ENCODE measurements at regions not wholly inside any gene's neighbourhood (a gene's known extent, or its start where the extent isn't known, plus 50 kb on each side); places are given as distances from the start of the nearest gene placed in this dataset.

DNA sequence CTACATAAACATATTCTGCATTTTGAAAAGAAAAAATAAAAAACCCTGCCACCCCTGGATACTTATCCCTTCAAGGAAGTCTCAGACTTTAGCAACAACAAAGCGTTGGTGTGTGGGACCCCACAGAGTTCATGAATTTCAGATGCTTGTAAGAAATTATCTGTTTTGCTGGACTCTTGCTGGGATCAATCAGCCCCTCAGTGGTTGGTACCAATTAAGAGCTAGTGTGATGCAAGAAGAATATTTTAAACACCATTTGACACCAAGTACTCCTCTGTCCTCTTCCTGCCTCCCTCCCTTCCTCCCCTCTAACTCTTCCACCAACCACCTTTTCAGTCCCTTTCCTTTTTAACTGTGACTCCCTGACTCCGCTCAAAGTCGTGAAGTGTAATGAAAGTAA, 51.5 kb downstream of the SST start:
- DNase-seq (ENCODE audit: low read depth), result no peak

DNA sequence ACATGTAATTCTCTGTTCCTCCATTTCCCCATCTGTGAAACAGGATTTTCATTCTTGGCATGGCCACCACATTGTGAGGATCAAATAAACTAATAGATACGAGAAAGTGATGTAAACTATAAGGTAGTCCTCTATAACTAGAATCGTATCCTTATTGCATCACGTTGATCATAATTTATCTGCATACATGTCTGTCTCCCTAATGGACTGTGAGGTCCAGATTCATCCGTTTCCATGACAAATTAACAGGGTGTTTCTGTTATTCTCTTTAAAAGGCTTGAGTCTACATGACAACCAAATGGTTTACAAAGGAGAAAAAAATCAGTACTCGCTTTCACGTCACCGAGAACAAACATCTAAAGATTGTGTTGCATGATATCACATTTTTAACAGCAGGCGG, 53.0 kb downstream of the SST start:
- DNase-seq (ENCODE audit: low read depth), result no peak

DNA sequence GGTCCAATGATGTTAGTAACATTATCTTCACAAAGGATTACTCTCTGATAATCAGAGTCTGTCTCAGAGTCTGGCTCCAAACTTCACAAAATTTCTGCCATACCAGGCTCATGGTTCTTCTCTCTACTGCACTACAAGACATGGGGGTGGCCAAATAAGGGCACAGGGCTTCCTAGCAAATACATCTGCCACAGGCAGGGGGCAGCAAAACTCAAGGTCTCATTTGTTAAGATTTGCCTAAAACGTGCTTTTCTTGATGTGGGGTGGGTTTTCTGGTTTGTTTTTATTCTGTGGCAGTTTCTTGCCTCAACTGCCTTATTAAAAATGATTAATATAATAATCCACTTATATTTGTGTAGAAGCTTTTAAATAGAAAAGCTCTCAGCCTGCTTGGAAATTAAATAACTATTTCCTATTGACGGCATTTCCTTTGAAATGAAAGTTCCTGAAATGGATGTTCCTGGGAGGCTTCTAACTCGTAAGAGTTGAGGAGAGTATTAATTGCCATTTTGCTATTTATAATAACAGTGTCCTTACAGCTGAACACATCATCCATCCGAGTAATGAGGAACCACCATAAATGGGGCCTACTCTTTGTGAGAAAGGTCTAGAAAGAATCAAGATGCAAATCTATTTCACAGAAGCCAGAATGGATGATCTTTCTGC, 53.8 kb downstream of the SST start:
- peak; percentile 16 for DNase-seq (ENCODE audit: low read depth)

DNA sequence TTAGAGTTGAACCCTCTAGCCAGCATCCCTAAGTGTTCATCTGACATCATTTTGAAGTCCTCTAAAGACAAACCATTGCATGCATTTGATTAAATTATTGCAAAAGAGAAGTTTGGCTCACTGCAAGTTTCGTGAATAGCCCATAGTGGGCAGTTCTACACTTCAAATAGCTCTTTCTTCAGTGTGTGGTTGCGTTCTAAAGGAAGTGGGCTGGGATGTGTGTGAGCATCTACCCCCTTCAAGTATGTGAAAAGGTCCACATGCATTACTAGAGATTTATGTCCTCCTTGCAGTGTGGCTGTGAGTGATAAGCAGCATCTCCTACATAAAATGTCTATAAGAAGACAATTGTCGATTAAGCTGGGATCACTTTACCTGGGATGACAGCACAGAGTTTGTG, 54.6 kb downstream of the SST start:
- DNase-seq (ENCODE audit: low read depth), result no peak

DNA sequence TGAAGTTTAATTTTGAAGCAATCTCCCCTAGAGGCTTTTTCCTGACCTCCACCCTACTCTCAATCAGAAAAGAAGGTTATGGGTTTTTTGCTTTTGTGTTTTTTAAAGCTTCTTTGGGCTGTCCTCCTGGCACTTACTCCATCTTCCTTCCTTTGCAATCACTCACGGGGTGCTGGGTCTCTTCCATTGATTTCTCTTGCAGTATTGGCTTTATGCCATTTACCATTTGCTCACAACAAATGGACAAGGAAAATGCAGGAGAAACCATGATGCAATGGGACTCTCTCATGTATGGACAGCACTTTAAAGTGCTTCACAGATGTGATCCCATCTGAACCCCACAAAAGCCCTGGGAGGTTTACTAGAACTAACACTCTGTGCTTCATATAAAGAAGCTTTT, 57.5 kb downstream of the SST start:
- no peak for DNase-seq (ENCODE audit: low read depth)

DNA sequence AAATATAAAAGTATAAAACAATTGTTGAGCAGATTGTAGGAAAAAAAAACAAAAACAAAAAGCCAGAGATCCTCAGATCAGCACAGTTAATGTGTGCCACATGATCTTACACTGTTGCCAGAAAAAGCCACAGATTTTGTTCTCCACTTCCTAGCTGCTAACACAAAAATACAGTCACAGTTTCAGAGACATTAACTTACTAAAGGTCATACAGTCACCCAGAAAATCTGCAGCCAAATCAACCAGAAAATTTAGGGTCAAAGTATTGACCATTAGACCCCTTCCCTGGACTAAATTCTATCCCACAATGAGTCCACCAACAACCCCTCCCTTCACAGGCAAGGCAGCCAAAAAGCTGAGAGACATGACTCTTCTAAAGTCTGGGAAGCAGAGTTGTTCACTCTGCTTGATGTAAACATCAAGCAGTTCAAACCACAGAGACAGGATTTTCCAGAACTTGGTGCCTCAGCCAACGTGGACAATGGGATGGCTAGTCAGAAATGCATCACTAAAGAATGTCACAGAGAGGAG, 59.1 kb downstream of the SST start:
- DNase-seq (ENCODE audit: low read depth), result no peak

DNA sequence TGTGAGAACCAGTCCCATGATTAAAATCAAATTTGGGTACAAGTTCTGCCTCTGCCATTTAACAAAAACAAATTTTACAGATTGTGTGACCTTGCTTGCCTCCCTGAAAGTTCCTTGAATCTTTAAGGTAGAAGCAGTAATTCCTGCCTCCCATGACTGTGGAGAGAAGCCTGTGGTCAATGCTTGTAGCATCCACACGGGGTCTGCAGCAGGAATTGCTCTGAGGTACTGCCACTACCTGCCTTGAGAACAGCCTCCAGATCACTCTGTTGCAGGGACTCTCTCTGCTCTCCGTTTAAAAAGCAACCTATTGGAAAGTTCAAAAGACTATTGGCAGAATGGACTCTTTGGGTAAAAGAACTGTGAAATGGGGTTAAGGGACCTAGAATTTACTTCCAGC, 75.9 kb downstream of the SST start:
- DNase-seq (ENCODE audit: low read depth), result no peak

DNA sequence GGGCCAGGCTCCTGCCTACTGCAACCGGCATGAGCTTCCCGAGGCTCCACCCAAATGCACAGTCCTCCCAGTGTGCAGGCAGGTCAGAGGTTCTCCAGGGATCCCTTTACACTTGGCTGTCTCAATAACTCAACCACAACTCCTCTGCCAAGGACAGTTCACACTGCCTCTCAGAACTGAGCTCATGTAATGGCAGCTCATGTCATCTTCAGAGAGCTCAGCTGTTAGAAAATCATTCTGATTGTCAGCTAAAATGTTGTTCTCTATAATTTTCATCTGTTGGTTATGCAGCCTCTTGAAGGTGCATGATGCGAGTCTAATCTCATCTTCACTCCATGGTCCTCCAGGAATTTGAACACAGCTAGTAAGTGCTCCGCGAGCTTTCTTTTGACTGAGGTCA, 76.7 kb downstream of the SST start:
- no peak for DNase-seq (ENCODE audit: low read depth)

DNA sequence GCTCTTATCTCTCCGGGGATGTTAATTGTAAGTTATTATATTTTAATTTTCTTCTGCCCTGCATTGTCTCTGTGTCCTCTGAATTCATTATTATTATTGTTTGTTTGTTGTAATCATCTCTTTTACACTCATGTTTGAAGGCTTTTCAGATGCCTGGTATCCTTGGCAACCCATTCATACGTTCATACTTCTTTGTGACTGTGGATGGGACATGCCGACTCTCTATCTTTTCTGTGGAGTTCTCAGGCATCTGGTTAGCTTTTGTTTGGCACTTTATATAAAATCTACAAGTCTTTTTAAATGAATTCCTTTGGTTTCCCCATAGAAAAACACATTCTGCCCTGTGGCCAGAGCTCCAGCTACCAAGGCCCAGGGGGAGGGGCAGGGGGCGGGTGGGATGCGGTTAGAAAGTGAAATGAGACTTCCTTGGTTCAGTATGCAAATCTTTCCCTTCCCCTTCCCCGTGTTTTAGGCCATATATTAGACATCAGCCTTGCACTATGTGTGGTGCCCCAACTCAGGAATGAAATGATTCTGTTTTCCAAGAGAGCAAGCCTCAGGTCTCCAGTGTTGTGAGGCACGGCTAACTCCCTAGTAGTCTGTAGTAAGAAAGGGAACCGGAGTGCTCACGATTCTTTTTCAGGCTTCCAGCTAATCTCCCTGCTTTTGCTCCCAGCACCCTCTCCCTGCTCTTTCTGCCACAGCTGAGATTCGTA, 79.2 kb downstream of the SST start:
- DNase-seq (ENCODE audit: low read depth), result no peak

DNA sequence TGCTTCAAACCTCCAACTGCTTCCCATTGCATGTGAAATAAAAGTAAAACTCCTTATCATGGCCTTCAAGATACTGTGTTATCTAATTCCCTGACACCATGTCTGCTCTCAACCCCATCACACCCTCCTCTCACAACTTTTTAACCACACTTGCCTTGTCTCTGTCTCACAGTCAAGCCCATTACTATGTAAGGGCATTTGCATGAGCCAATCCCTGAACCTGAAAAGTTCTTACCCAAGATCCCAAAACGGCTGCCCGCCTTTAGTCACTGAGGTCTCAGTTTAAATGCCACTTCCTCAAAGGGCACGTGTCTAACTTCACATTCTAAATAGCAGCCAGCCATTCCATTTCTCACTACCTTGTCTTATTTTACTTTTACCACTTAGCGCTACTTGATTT, 83.1 kb downstream of the SST start:
- no peak for DNase-seq (ENCODE audit: low read depth)

DNA sequence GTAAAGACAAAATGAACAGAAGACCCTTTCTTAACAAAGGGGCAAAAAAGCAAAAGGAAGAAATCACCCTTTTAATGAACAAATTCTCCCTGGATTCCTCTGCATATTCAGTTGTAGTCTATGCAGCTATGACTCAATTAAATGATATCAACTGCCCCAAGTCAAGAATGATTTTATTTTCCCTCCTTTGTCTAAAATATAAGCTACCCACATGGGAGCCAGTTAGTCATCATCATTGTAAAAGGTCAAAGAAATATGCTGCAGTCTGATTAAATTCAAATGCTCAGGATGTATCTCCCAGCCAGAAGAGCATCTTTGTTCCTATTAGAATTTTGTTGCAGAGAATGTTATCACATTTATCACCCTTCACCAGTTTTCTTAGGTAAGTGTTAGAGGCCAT, 84.0 kb downstream of the SST start:
- DNase-seq (ENCODE audit: low read depth), result no peak

DNA sequence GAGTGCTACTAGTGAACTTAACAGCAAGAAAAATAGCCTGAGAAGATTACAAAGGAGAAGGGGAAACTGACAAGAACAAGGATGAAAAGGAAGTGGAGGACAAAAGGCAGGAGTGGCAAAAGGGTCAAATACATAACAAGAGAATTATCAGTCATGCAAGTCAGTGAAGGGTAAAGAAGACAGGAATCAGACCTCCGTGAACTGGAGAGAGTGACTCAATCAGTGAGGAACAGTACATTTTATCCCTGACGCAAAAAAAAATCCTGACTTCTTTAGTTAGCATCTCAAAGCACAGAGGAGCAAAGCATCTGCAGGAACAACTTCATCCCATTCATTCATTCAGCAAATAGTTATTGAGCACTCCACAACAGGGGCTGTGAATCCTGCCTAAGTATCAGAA, 97.8 kb downstream of the SST start:
- DNase-seq (ENCODE audit: low read depth), result no peak

DNA sequence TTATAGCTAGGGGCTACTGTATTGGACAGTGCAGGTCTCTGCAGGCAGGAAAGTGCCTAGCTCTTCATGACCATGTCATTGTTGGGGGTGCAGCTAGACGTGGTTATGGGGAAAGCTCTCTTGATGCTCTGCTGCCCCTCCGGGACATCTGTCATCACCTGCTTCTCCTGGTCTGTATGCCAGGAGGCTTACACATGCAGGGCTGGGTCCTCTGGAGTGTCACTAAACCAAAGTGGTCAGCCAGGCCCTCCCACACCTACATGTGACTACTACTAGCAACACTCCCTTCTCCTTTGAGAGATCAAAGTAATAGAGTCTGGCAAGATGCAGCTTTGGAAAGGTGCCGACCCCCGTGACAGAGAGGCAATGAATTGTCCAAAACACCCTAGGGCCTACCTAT, 98.5 kb downstream of the SST start:
- DNase-seq (ENCODE audit: low read depth), result no peak

DNA sequence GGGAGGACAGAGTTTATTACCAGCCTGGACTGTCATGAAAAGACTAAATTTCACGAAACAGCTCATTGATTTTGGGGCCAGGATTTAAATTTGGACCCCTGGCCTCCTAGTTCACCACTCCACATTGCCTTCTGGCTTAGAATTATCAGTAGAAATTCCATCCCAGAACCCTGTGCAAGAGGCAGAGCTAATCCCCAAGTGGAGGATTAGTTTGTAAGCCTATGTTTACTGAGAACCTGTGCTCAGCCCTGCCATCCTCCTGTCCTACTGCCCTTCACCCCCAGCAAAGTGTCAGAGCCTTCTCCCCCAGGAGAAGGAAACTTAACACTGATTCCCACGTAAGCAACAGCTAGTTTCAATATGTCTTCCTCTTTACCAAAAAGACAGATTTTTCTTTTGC, 99.4 kb downstream of the SST start:
- DNase-seq (ENCODE audit: low read depth), result no peak

DNA sequence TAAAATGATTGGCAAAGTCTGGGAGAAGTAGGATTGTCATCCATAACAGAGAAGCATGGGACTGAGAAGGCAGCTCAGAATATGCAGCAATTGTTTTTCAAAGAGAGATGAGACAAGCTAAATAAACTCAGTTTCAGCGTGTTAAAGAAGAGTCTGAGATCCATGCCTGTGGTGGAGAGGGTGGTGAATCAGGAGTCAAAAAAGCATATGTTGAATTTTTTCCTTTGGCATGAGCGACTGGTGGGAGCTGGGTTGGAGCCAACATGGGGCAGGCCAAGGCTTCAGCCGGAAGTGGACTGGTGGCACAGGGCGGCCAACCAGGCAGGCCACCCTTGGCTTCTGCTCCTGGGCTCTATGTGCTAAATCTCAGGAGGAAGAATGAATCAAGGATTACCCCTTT, 102.0 kb downstream of the SST start:
- DNase-seq (ENCODE audit: low read depth), result no peak

DNA sequence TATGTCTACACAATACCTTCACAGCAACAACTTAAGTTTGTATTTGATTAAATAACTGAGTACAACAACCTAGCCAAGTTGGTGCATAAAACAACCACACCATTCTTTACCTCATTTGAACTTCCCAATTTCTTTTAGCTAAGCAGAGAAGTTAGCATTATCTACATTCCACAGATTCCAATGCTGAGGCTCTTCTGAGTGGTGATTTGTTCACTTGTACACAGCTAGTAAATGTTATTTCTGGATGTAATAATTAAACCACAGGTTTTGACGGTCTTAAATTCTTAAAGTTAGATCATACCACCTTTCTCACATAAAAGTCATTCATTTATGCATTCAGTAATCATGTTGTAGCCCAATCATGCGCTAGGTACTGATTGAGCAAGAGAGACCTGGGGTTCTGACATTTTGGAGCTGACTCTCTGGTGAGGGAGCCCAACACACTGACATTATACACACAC, 102.5 kb downstream of the SST start:
- no peak for DNase-seq (ENCODE audit: low read depth)

DNA sequence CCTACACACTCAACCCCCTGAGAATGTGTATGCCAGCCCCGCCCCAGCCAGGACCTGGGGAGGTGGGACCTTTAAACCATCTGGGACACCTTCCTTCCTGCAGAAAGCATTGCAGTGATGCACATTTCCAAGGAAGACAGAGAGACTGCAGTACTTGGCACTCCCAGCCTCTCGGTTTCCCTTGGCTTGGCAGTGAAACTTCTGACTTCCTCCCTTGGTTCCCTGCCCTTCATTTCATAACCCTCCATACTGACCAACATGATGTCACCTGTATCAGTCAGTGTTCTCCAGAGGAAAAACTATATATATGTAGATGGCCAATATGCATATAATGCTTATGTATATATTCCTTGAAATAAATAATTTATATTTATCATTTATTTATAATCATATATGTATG, 103.2 kb downstream of the SST start:
- no peak for DNase-seq (ENCODE audit: low read depth)

DNA sequence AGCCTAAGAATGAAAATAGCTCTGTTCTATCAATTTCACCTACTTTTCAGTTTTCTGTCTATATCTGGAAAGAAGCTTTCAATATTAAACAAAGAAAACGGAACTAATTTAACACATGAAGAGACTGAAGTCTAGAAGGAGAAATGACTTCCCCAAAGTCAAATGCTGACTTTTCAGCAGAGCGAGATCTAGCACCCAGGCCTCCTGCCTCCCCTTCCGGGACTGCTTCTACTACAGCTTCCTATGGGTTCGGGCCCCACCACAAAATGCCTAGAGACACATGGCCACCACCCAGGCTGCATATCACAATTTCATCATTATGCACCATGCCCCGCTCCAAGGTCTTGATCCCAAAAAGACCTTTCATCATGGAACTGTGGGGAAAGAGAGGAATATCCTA, 104.5 kb downstream of the SST start:
- DNase-seq (ENCODE audit: low read depth), result no peak

DNA sequence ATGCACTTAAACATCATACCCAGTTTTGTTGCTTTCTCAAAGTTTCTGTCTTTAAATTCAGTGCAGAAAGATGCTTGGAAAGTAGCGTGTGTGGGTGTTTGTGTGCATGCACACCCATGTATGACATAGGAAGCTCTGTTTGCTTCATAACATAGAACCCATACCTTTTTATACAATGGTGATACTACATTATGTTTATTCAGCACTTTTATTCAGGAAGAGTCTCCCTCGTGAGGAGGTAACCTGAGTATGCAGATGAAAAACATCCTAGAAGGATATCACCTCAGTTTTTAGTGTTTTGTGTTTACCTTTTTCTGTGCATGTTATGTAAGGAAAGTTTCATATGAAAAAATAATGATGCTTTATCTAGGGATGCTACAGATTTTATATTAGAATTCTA, 111.2 kb downstream of the SST start:
- no peak for DNase-seq (ENCODE audit: low read depth)

DNA sequence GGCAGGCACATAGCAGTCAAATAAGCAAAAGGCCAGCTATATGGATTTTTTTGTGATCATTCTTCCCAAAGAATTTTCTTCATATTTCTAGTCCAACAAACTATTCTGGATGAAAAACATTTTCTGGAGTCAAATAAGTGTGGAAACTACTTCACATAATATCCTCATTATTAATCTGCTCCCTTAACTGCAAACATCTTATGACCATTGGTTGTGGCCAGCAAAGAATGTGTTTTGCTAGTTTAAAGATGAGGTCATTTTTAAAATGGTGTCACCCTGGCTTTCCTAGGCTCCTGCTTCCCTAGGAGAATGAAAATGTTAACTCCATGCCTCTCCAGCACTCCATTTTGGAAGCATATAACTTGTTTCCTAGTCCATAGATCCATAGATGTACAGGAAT, 118.8 kb downstream of the SST start:
- no peak for DNase-seq (ENCODE audit: low read depth)

DNA sequence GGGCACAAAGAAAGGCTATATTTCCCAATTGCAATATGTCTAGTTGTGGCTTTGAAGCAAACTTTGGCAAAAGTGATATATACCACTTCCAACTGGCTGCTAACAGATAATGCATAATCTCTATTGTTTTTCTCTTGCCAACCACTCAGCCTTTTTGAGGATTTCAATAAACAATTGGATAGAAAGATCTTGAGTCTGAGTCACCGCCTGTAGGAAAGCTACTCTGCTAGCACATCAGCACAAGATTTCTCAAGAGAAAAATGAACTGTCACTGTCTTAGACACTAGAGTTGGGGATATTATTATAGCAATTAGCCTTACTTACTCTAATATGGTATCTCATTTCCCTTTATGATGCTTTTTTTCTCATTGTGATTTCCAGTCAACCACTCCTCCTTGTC, 119.7 kb downstream of the SST start:
- no peak for DNase-seq (ENCODE audit: low read depth)

DNA sequence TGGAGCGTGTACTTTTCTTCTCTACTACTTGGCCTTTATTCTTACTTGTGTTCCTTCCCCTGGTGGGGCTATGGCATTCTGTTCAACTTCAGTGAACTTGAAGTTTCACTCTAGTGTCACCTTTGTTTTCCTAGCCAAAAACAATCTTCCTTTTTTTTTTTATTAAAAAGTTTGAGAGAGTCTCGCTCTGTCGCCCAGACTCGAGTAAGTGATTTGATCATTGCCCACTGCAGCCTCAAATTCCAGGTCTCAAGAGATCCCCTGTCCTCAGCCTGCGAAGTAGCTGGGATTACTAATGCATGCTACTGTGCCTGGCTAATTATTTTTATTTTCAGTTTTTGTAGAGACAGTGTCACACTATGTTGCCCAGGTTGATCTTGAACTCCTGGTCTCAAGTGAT, 124.8 kb downstream of the SST start:
- DNase-seq (ENCODE audit: low read depth), result no peak

DNA sequence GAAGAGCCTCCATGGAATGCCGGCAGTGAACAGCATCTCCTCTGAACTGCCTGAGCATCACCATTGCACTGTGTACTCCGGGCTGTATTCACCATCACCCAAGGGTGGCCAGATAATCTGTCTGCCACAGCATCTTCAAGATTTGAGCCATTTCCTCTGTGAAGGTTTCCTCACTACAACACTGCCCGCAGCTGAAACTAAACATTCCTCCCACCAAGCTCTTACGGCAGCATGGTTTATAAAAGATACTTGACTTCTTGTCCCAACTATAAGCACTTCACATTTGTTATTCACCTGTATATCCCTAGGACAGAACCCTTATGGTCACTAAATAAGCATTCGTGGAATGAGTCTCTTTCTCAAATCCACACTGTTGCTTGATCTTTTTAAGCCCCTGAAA, 125.9 kb downstream of the SST start:
- no peak for DNase-seq (ENCODE audit: low read depth)

DNA sequence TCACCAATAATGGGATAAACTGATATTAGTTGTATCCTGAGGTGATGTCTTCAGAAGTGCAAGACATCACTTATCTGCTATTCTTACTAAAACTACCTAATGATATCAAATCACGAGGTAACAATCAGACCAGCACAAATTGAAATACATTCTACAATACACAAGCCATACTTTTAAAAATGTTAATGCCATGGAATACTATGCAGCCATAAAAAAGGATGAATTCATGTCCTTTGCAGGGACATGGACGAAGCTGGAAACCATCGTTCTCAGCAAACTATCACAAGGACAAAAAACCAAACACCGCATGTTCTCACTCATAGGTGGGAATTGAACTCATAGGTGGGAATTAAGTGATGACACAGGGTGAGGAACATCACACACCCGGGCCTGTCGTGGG, 129.3 kb downstream of the SST start:
- no peak for DNase-seq (ENCODE audit: low read depth)
